ENCODE measurements at regions not wholly inside any gene's neighbourhood (a gene's known extent, or its start where the extent isn't known, plus 50 kb on each side); places are given as distances from the start of the nearest gene placed in this dataset.

DNA sequence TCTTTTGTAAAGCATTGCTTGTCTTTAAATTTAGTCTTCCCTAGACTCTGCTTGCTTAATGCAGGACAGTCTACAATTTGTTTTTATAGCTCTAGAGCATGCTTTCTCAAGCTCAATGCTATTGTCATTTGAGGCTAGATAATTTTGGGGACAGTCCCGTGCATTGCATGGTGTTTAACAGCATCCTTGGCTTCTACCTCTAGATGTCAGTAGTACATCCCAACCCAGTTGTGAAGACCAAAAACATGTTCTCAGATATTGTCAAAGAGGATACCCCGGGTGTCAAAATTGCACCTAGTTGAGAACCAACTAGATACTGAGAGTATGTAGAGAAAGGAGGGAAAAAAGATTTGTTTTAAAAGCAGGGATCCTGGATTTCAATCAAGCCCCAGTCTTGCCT lies 277.5 kb downstream of the CEMIP2 start:
- TF ChIP-seq, protein P1, sequence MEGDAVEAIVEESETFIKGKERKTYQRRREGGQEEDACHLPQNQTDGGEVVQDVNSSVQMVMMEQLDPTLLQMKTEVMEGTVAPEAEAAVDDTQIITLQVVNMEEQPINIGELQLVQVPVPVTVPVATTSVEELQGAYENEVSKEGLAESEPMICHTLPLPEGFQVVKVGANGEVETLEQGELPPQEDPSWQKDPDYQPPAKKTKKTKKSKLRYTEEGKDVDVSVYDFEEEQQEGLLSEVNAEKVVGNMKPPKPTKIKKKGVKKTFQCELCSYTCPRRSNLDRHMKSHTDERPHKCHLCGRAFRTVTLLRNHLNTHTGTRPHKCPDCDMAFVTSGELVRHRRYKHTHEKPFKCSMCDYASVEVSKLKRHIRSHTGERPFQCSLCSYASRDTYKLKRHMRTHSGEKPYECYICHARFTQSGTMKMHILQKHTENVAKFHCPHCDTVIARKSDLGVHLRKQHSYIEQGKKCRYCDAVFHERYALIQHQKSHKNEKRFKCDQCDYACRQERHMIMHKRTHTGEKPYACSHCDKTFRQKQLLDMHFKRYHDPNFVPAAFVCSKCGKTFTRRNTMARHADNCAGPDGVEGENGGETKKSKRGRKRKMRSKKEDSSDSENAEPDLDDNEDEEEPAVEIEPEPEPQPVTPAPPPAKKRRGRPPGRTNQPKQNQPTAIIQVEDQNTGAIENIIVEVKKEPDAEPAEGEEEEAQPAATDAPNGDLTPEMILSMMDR (IDR thresholded peaks at IDR 0.05; ENCODE audit: insufficient read depth, low read depth, low read length): peak; percentile 28
- no peak overlapping the region for H3K4me3 ChIP-seq (ENCODE audit: low read depth, low read length)
- DNase-seq (ENCODE audit: low read depth): peak; percentile 3

DNA sequence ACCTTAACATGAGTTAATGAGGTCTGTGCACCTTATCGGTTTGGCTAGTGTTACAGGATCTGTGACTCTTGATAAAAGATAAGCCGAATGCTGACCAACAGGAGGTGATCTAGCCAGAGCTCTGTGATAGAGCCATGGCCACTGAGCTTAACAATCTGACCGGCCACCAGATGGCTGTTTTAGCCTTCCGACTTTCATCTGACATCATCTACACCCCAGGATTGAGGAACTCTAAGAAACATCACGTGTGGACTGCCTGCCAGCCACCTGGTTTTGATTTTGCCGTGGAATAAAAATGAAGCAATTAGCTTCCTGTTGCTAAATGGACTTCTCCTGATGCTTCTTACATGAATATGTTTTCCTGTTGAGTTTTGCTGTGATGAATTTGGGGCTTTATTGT lies 281.3 kb downstream of the CEMIP2 start:
- TF ChIP-seq, protein P1 (IDR thresholded peaks at IDR 0.05; ENCODE audit: insufficient read depth, low read depth, low read length): no peak
- DNase-seq (ENCODE audit: low read depth): peak; percentile 11
- H3K4me3 ChIP-seq (ENCODE audit: low read depth, low read length): no peak overlapping the region

DNA sequence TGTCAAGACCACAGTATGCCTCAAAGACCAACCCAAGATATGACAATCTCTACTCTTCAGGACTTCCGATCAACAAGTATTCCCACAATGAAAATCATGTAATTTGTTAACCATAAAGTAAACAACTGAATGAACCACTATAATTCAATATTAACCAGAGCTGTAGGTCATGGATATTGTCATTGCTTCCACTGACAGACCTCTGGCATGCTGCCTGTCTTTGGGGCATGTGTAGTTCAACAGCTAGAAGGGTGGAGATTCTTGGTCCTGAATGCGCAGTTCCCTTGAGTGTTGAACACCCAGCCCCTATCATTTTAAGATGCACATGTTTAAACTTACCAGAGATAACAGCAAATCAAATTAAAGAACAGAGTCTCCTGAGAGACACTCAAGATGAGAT lies 283.0 kb downstream of the CEMIP2 start:
- TF ChIP-seq, protein P1 (IDR thresholded peaks at IDR 0.05; ENCODE audit: insufficient read depth, low read depth, low read length): no peak
- no peak overlapping the region for H3K4me3 ChIP-seq (ENCODE audit: low read depth, low read length)
- no peak for DNase-seq (ENCODE audit: low read depth)

DNA sequence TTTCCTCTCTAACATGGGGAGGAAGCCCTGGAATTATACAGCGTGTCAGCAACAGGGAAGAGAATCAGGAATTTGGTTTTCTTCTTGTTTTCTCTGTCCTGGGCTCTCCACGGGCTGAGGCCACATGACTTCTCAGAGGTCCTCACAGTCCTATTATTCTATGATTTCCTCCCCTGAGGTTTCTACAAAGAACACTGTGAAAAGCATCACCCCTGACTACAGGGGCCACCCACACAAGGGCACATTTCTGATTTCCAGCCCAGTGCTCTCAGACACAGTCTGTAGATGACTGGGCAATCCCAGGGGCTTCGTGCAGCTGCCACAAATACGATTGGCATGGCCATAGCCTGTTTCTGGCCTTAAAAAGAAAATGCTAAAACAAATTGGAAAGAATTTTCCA lies 284.9 kb downstream of the CEMIP2 start:
- no peak for DNase-seq (ENCODE audit: low read depth)
- no peak overlapping the region for H3K4me3 ChIP-seq (ENCODE audit: low read depth, low read length)
- TF ChIP-seq, protein P1 (IDR thresholded peaks at IDR 0.05; ENCODE audit: insufficient read depth, low read depth, low read length): no peak

DNA sequence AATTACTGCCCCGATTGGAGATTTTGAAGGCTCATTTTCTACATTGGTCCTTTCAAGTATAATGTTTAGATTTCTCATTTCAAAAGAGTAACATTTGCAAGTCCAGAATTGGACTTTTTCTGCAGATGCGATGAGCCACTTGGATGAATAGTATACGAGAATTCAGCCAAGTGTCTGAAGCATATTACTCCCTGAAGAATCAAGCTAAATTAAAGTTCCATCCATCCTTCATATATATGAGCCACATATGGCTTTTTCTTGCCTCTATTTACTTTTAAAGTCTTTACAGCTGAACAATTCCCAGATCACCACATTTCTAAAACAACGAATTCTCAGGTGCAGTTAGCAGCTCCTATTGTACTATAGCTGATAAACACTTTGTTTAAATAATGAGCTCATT lies 288.7 kb downstream of the CEMIP2 start:
- no peak for DNase-seq (ENCODE audit: low read depth)
- H3K4me3 ChIP-seq (ENCODE audit: low read depth, low read length): no peak overlapping the region
- TF ChIP-seq, protein P1 (IDR thresholded peaks at IDR 0.05; ENCODE audit: insufficient read depth, low read depth, low read length): no peak

DNA sequence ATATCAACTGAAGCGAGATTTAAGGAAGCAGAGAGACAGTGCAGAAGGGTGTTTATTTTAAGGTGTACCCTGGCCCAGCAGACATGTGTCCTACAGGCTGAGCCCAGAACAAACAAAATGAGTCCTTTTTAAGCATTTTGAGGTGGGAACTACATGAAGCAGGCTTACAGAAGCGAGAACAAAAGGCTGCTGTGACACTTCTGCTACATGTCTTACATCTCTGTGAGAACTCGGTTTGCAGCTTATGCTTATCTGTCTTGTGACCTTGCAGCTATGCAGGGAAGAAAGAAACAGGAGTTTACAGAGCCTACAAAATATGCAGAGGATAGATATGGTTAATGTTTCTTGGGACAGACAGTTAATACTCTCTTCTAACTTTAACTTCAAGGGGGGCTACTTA lies 295.9 kb downstream of the CEMIP2 start:
- no peak for DNase-seq (ENCODE audit: low read depth)
- TF ChIP-seq, protein P1 (IDR thresholded peaks at IDR 0.05; ENCODE audit: insufficient read depth, low read depth, low read length): no peak
- no peak overlapping the region for H3K4me3 ChIP-seq (ENCODE audit: low read depth, low read length)

DNA sequence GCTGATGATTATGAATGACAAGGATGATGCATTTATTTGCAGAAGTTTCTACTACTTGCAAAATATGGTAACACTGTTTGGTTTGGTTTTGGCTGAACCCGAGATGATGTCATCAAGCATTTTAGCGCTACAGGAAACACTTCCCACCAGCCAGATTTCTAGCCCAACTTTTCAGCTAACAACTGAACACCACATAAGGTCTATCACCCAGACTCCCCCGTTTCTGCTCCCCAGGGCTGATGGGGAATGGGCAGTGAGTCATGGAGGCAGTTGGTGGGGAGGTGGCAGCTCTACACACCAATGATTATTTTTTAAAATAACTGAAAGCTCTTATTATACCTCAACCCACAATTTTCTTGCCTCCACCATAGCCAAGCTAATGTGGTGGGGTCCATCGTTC lies 302.9 kb downstream of the CEMIP2 start:
- DNase-seq (ENCODE audit: low read depth): no peak
- TF ChIP-seq, protein P1 (IDR thresholded peaks at IDR 0.05; ENCODE audit: insufficient read depth, low read depth, low read length): no peak
- no peak overlapping the region for H3K4me3 ChIP-seq (ENCODE audit: low read depth, low read length)
